ENCODE measurements at regions not wholly inside any gene's neighbourhood (a gene's known extent, or its start where the extent isn't known, plus 50 kb on each side); places are given as distances from the start of the nearest gene placed in this dataset.

DNA sequence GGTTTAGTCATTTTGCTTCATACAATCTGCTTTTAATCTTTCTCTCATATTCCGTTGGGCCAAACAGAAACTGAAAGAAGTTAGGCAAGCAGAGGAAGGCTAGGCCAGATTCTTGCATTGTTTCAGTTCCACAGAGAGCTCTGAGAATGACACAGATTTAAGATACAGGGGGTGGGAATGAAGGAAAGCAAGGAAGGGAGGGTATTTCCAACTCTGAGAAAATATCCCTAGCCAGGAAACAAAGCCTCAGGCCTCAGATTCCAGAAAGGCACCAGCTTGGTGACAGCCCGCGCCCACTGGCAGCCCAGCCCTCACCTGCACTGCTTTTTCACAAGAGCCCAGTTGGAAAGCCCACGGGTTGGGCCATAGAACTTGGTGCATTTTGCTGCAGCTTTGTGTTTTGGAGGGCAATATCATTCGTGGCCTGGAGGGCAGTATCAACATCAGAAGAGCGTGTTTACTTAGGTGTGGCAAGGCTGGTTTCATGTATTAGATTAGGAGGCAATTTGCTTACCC lies 63.5 kb downstream of the ENC1 start:
- no peak for DNase-seq (ENCODE audit: low read depth)

DNA sequence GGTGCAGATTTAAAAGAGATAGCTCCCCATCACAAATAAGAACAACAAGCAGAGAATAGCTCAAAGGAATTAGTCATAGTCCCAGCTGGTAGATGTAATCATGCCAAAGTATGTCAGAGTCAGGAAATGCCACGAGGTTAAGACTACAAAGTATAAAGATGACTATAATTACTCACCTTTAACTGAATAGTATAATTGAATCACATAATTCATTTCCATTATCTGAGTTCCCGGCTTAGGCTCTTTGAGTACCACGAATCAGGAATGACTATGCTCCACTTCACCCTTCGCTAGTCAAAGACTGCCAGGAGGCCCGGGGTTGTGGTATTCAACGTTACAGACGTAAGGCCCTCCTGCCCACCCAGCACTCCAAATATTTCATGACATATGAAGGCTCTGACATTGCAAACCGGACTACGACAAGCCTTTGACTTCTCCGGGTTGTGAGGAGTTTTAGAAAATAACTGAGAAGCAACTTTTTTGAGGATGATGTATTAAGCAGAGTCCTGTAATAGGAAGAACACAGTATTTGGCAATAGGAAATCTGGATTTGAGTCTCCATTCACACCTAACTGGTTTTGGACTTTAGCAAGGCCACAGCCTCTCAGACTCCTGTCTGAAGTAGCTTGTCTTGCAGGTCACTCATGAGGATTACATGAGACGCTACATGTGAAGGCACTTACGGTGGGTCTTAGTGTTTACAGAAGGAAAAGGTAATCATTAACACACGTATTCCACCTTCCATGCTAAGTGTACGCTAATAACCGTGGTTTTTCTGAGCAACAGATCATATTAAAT lies 64.6 kb downstream of the ENC1 start:
- DNase-seq (ENCODE audit: low read depth), result no peak

DNA sequence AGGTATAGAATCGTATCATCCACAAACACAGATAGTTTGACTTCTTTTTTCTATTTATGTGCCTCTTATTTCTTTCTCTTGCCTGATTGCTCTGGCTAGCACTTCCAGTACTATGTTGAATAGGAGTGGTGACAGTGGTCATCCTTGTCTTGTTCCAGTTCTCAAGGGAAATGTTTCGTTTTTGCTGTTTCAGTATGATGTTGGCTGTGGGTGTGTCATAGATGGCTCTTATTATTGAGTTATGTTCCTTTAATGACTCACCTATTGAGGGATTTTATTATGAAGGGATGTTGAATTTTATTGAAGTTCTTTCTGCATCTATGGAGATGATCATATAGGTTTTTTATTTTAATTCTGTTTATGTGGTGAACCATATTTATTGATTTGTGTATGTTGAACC lies 70.3 kb downstream of the ENC1 start:
- DNase-seq (ENCODE audit: low read depth), result no peak

DNA sequence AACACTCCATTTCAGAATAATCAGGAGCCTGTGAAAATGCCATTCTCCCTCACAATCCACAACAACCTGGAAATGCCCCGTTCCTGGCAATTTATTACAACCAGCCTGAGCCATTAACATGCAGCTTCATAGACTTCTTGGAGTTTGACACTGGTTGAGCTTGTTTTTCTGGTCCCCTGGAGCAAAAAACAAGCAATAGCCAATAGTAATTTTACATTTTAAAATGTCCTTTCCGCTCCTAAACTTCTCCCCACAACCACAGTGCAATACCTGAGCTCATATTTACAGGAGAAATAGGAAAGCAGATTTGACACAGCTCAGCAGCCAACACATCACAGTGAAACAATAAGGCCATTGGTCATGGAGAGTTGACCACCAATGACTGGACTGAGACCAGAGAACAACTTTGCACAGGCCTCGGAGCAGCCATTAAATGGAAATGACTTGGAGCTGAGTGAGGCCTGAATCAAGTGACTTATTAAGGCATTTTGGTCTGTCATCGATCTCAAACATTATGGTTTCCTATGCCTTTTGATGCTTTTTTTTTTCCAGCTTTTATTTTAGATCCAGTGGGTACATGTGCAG lies 73.0 kb downstream of the ENC1 start:
- DNase-seq (ENCODE audit: low read depth), result no peak

DNA sequence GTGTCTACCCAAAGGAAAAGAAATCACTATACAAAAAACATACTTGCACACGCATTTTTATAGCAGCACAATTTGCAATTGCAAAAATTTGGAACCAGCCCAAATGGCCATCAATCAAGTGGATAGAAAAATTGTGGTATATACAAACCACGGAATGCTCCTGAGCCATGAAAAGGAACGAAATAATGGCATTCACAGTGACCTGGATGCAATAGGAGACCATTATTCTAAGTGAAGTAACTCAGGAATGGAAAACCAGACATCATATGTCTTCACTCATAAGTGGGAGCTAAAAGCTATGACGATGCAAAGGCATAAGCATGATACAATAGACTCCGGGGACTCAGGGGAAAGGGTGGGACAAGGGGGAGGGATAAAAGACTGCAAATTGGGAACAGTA lies 78.4 kb downstream of the ENC1 start:
- DNase-seq (ENCODE audit: low read depth), result no peak

DNA sequence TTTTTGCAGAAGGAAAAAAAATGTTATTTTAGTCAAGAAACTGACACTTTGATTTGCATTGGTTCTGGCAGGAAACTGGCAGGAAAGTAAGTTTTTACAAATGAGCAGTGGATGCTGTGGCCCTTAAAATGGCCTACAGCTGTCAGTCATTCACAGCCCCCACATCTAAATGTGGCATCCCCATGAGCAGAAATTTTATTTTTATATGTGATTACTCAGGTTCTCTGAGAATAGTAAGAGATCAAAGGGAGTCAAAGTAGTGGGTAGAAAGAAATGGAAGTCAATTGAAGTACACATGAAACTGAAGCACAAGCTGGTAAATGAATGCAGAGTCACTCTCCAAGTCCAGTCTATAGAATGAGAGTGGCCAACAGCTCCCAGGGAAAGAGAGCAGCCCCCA lies 80.3 kb downstream of the ENC1 start:
- no peak for DNase-seq (ENCODE audit: low read depth)

DNA sequence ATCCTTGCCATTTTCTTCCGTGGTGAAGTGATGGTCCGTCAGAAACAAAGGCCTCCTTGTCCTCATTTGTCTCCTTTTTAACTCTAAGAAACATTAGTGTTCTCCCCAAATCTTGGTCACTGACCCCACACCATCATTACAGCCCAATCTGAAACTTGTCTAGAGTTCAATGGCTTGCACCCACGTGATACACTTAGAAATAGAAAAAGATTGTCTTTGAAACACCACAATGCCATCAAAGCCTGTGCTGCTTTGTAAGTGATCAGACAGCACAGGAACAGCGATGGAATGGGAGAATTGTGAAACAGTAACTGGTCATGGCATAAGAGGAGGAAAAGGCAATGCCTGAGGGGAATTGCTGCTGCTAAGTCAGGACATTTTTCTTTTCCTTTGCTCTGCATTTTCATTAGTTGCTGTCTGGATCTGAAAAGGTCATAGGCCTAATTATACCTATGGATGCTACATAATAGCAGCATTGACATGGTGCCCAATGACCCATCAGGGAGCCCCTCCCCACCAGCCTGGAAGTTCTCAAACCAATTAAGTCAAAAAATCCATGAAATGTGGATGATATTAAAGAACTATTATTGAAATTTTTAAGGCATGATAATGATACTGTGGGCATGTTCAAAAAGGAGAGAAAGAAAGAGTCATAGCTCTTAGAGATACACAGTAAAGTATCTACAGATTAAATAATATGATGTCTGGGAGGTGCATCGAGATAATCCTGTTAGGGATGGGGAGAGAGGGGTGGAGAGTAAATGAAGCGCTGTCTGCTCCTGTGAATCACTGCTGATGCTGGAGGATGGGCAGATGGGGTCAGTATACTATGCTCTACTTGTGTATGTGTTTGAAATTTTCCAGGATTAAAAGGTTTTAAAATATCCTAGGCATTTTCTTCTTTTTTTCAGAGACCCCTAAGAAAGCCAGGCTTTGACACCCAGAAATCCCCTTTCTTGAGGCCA lies 83.6 kb downstream of the ENC1 start:
- DNase-seq (ENCODE audit: low read depth), result no peak

DNA sequence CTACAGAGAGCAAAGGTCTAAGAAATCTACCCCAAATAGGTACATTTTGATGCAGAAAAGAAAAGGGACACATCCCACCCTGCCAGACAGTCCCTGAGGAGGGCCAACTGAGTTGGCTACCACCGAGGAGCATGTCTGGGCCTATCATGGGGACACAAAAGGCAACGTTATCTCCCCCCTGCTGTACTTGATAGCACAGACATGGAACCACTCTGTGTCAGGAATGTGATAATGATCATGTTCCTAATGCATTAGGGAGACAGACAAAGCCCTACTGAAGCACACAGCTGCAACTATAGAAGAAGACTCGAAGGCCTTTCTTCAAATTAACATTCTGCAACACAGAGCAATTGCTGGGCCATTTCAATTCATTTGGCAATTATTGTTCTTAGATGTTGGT lies 84.5 kb downstream of the ENC1 start:
- no peak for DNase-seq (ENCODE audit: low read depth)

DNA sequence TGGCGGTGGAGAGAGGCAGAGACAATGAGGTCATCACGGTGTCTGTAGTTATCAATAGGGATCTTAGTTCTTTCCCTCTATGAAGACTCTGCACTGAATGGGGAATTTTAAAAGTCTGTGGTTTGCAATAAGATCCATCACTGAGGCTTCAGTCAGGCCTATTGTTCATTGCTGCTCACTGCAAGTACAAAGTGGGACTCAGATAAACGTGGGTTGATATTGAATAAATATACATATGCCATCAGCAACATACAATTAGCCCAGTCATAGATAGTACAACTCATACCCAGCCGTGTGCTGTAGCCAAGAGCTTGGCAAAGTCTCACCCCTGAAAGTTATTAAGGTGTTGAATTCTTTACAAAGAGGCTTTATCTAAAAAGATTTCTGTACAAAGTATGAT lies 88.4 kb downstream of the ENC1 start:
- DNase-seq (ENCODE audit: low read depth), result no peak

DNA sequence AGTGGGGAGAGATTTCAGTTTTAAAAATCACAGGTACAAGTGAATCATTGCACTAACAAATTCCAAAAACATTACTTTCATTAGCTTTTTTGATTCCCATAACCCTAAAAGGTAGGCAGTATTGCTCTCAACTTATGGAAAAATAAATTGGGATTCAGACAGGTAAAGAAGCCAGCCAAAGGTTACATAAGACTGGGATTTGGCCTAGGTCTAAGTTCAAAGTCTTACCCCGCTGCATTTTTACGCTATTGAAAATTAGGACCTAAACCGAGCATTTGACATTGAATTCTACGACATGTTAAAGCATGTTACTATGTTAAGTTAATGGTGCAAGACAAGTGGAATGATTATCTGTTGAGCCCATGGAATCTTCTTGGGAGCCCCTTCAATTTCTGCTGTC lies 89.6 kb downstream of the ENC1 start:
- DNase-seq (ENCODE audit: low read depth), result no peak

DNA sequence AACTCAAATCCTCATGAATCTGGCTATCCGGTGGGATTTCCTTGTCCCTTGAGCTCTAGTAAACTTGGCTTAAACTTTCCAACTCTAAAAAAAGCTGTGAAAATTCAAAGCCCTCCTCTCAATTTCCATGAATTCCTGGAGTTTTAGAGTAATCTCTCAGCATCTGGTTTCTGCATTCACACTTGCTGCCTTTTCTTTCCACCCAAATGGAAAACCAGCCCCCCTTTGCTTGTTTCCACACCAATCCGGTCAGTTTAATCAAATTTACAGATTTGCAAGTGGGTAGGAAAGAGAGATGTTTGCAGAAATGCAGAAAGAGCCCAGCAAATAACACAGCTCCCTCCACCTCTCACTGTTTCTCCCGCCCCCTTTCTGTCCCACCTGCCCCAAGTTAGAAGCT lies 91.1 kb downstream of the ENC1 start:
- no peak for DNase-seq (ENCODE audit: low read depth)

DNA sequence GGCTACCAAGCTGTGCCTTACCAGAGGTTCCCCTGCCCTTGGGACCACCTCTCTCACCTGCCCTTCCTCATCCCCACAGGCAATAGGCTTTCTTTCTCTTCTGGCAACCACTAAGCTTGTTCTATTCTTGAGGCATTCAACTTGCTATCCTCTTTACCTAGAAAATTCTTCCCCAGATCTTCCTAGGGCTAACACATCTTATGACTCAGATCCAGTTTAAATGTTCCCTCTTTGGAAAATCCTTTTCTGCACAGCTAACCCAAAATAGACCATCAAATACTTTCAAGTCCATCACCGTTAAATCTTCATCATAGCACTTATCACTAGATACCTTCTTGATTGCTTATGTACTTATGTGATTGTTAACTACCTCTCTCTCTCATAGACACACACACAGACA lies 93.7 kb downstream of the ENC1 start:
- DNase-seq (ENCODE audit: low read depth), result no peak

DNA sequence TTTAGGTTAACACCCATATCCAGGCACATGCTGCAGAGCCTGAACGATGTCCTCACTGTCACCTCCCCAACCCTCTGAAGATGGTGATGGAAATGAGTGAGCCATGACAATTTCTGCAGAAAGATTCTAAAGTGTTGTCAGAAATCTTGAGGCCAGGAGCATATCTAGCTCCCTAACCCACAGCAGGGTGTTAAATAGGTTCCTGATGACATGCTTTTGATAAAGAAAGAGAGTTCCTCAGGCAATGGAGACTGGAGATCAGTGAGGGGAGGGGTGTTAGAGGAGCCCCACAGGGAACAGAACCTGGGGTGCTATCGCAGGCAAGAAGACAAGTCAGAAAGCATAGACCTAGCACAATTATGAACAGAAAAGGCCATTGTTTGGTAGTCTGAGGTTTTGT lies 95.7 kb downstream of the ENC1 start:
- no peak for DNase-seq (ENCODE audit: low read depth)

DNA sequence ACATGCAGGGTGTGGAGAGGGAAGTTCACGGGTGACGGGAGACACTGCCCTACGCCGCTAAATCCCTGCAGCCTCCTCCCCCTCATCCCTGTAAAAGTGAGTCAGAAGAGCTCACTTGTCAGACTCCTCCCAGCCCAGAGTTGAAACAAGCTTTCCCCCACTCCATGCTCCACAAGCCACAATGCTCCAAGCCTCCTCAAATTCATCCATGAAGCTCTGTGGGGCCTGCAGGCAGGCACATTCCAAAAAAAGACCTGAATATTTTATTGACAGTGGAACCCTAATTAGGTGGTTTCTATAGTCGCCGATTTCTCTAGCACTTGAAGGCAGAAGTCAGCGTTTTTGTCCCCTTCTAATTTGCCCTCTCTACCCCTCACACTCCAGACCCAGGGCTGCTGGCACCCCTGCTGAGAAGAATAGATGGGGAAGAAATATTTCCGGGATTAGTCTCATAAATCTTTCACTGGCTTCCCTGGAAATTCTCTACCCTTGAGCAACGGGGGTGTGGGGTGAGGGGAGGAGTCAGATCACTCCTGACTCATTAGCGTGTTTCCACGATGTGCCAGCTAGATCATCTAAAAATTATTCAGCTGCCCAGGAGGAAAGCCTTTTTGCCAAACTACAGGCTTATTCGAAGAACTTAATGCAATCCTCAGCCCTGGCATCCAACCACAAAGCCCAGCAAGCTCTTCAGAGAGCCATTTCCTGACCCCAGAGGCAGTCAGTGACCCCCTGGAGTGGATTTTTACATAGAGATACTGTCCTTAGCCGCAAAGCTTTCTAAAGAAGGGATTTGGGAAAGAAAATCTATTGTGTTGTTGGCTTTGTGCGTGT lies 97.1 kb downstream of the ENC1 start:
- no peak for DNase-seq (ENCODE audit: low read depth)

DNA sequence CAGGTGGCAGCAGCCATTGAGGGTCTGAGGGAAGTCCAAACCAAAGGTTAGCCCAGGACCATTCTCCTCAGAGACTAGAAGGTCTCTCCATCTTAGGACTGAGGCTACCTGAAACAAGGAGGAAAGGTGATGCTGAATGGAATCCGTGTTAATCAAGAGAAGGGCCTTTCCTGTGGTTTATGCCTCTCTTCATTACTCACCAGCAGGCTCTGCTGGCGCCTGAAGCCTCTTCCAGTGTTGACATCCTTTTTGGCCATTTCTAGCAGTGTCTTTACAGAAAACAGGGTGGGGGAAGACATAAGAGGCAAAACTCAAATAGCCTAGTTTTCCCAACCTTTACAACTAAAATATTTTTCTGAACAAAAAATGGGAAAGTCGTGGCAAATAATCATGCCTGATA lies 98.0 kb downstream of the ENC1 start:
- DNase-seq (ENCODE audit: low read depth), result no peak

DNA sequence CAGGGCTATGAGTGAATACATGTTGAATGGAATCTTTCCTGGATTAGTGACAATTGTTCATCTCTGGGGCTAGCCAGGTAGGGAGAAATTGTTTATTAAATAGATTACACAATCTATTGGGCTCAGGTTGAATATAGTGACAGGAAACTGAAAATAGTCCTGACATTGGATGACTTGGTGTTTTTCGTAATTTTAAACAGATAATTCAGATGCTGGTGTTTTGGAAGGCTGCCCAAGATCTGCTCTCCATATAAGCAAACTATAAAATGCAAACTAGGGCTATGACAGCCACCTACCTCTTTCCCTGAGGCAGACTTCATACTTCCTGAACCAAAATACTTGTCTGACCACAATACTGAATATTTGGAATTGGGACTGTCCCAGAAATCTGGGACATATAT lies 99.1 kb downstream of the ENC1 start:
- no peak for DNase-seq (ENCODE audit: low read depth)

DNA sequence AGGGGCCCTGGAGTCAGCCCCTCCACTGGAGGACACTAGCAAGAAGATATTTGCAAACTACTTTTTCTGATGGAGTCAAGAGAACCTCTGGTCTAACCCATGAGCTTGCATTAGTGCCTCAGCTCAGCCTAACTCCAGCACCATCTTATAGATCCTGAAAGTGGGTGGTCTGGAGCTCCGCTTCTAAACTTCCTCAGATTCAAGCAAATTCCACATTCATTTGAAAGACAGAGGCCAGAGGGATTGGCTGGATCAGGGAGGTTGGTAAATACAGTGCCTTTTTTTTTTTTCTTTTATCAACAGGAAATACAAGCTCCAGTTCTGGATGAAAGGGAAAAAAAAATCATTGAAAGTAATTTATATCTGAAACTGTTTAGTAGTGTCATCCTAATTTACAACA lies 99.9 kb downstream of the ENC1 start:
- DNase-seq (ENCODE audit: low read depth), result no peak

DNA sequence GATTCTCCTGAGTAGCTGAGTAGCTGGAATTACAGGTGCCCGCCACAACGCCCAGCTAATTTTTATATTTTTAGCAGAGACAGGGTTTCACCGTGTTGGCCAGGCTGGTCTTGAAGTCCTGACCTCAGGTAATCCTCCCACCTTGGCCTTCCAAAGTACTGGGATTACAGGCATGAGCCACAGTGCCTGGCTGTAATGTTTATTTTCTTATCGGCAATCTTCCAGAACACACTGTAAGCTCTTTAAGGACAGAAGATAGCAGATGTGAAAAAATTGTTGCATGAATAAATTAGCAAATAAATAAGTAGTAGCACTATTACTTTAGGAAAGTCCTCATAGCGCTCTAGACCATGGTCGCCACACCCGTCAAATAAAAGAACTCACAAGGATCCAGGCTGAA lies 100.5 kb downstream of the ENC1 start:
- no peak for DNase-seq (ENCODE audit: low read depth)

DNA sequence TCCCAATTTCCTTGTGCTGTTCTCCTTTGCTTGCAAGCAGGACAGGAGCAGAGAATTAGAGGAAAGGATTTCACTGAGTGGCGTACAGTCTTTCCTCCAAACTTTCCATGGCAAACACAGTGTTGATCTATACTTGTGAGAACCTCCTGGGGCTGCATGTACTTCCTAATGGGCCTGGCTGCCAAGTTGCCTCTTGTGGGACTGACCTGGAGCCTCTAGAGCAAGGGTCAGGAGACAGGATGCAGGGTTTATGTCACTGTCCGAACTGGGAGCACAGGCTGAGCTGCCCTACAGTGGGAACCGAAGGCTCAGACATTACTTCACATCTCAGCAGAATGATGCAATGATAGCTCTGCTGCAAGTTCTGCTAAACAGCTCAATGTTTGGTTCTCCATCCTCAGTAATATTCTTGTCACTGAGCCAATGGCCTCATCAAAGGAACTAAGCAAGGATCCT lies 102.3 kb downstream of the ENC1 start:
- DNase-seq (ENCODE audit: low read depth), result no peak

DNA sequence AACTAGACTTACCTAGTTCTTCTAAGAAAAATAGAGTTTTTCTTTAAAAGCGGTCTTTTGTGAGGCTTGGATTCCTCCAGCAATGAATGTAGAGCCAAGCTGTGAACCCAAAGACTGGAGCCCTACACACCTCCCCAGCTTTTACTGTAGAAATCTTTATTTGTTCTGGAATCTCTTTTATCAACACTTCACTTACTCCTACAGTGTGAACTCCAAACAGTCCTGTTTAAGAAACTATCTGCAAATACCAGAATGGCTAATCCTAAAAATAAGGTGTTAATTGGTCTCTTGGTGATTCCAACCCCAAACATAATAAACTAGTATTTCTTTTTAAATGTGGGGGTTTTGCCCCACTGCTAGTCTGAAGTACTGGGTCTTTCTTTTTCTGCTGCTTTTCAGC lies 103.9 kb downstream of the ENC1 start:
- DNase-seq (ENCODE audit: low read depth), result no peak

DNA sequence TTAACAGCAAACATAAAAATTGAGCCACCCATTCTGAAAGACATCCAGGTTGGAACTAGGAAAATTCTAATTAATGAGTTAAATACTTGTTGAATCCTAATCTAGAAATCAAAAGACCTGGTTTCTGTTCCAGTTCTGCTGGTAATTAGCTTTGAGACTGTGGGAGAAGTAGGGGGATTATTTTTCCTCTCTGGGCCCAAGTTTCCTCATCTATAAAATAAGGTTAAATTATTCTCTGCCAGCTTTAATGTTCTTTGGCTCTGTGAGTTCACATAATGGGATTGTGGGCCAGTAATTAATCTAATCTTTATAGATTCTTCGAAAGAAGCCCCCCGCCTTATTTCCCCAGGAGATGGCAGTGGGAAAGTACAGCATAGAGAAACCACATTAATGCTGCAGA lies 104.6 kb downstream of the ENC1 start:
- no peak for DNase-seq (ENCODE audit: low read depth)

Measured in activated T-helper 9 cell treated with anti-CD3 and anti-CD28 coated beads, Interleukin-2, amount 50 U/mL, for 16 hours (primary cell).